ENCODE measurements at regions not wholly inside any gene's neighbourhood (a gene's known extent, or its start where the extent isn't known, plus 50 kb on each side); places are given as distances from the start of the nearest gene placed in this dataset.

GRCh38 chr14:84397631-84398030, 1132.3 kb upstream of the FLRT2 start:
- no peak overlapping the region for H3K27ac ChIP-seq (ENCODE audit: low read depth, low read length)
- Mint-ChIP-seq H3K4me3 (no peak overlapping the region), H3K36me3 (peaks cover 0 to 3% (median 0%) of the 10 kb centered on the region in 5 donors), H3K4me1 (no peaks in the 10 kb centered on the region), H3K27me3 (no peaks in the 10 kb centered on the region), H3K27ac (no peak overlapping the region), H3K9me3 (peaks cover 3 to 26% (median 16%) of the 10 kb centered on the region in 11 donors)
- H3K9me3 ChIP-seq (ENCODE audit: control insufficient read depth in 2 of 3, low read length in 3 of 3) = peaks cover 0 to 3% (median 0%) of the 10 kb centered on the region in 3 experiments
- no peak for DNase-seq
- CTCF ChIA-PET = no interaction called here
- H3K4me3 ChIP-seq (ENCODE audit: low read length) = no peak overlapping the region
- H3K36me3 ChIP-seq (ENCODE audit: control insufficient read depth in 2 of 3, insufficient read depth in 3 of 3, low read length in 3 of 3) = no peaks in the 10 kb centered on the region
- no peaks in the 10 kb centered on the region for H3K27me3 ChIP-seq (ENCODE audit: control insufficient read depth in 2 of 2, insufficient read depth in 2 of 2, low read length in 2 of 2)
- no peaks in the 10 kb centered on the region for H3K4me1 ChIP-seq (ENCODE audit: control insufficient read depth in 2 of 2, insufficient read depth in 2 of 2, low read length in 2 of 2)
- ATAC-seq = no peak
- POLR2A ChIA-PET = no interaction called here
- intact Hi-C loops (cut with micrococcal nuclease) = no loop called here

DNA sequence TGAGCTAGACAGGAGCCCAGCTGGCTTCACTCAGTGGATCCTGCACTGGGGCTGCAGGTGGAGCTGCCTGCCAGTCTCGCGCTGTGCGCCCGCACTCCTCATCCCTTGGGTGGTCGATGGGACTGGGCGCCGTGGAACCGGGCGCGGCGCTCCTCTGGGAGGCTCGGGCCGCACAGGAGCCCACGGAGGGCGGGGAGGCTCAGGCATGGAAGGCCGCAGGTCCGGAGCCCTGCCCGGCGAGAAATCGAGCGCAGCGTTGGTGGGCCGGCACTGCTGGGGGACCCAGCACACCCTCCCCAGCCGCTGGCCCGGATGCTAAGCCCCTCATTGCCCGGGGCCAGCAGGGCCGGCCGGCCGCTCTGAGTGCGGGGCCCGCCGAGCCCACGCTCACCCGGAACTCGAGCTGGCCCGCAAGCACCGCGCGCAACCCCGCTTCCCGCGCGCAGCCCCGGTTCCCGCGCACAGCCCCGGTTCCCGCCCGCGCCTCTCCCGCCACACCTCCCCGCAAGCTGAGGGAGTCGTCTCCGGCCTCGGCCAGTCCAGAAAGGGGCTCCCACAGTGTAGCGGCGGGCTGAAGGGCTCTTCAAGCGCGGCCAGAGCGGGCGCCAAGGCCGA, 1130.5 kb upstream of the FLRT2 start:
- Histone ChIP-seq H3K4me1 (ENCODE audit: control insufficient read depth in 2 of 2, insufficient read depth in 2 of 2, low read length in 2 of 2) (no peaks in the 10 kb centered on the region), H3K36me3 (ENCODE audit: control insufficient read depth in 2 of 3, insufficient read depth in 3 of 3, low read length in 3 of 3) (no peaks in the 10 kb centered on the region), H3K9me3 (ENCODE audit: control insufficient read depth in 2 of 3, low read length in 3 of 3) (peaks cover 0 to 3% (median 0%) of the 10 kb centered on the region in 3 experiments), H3K4me3 (ENCODE audit: low read length) (no peak overlapping the region), H3K27ac (ENCODE audit: low read depth, low read length) (no peak overlapping the region), H3K27me3 (ENCODE audit: control insufficient read depth in 2 of 2, insufficient read depth in 2 of 2, low read length in 2 of 2) (no peaks in the 10 kb centered on the region)
- Mint-ChIP-seq H3K36me3 (peaks cover 0 to 3% (median 0%) of the 10 kb centered on the region in 5 donors), H3K4me1 (no peaks in the 10 kb centered on the region), H3K27me3 (no peaks in the 10 kb centered on the region), H3K9me3 (peaks cover 3 to 26% (median 15%) of the 10 kb centered on the region in 11 donors), H3K4me3 (no peak overlapping the region), H3K27ac (no peak overlapping the region)
- CTCF ChIA-PET = no interaction called here
- DNase-seq (no peak), ATAC-seq (no peak)
- intact Hi-C loops (cut with micrococcal nuclease) = no loop called here
- POLR2A ChIA-PET = no interaction called here

- Histone ChIP-seq H3K4me1 (ENCODE audit: control insufficient read depth in 2 of 2, insufficient read depth in 2 of 2, low read length in 2 of 2) (no peaks in the 10 kb centered on the region), H3K27ac (ENCODE audit: low read depth, low read length) (no peak overlapping the region), H3K4me3 (ENCODE audit: low read length) (no peak overlapping the region), H3K36me3 (ENCODE audit: control insufficient read depth in 2 of 3, insufficient read depth in 3 of 3, low read length in 3 of 3) (no peaks in the 10 kb centered on the region), H3K9me3 (ENCODE audit: control insufficient read depth in 2 of 3, low read length in 3 of 3) (peaks cover 0 to 3% (median 0%) of the 10 kb centered on the region in 3 experiments), H3K27me3 (ENCODE audit: control insufficient read depth in 2 of 2, insufficient read depth in 2 of 2, low read length in 2 of 2) (no peaks in the 10 kb centered on the region)
- no peaks in the 10 kb centered on the region for H3K27me3 Mint-ChIP-seq
- H3K27ac Mint-ChIP-seq = no peak overlapping the region
- POLR2A ChIA-PET = no interaction called here
- no peak for ATAC-seq
- intact Hi-C loops (cut with micrococcal nuclease) = no loop called here
- H3K9me3 Mint-ChIP-seq = peaks cover 3 to 21% (median 9%) of the 10 kb centered on the region in 11 donors
- no peak overlapping the region for H3K4me3 Mint-ChIP-seq
- CTCF ChIA-PET = no interaction called here
- H3K36me3 Mint-ChIP-seq = peaks cover 0 to 3% (median 0%) of the 10 kb centered on the region in 5 donors
- no peaks in the 10 kb centered on the region for H3K4me1 Mint-ChIP-seq
- no peak for DNase-seq
Observed at GRCh38 chr14:84401631-84402030, 1128.3 kb upstream of the FLRT2 start.

GRCh38 chr14:84403585-84403984, 1126.4 kb upstream of the FLRT2 start:
- Mint-ChIP-seq H3K27ac (no peak overlapping the region), H3K4me1 (no peaks in the 10 kb centered on the region), H3K27me3 (no peaks in the 10 kb centered on the region), H3K9me3 (peaks cover 1 to 21% (median 8%) of the 10 kb centered on the region in 11 donors), H3K36me3 (no peaks in the 10 kb centered on the region), H3K4me3 (no peak overlapping the region)
- intact Hi-C loops (cut with micrococcal nuclease) = no loop called here
- ChIA-PET CTCF (no interaction called here), POLR2A (no interaction called here)
- no peak for ATAC-seq
- Histone ChIP-seq H3K4me1 (ENCODE audit: control insufficient read depth in 2 of 2, insufficient read depth in 2 of 2, low read length in 2 of 2) (no peaks in the 10 kb centered on the region), H3K4me3 (ENCODE audit: low read length) (no peak overlapping the region), H3K27me3 (ENCODE audit: control insufficient read depth in 2 of 2, insufficient read depth in 2 of 2, low read length in 2 of 2) (no peaks in the 10 kb centered on the region), H3K36me3 (ENCODE audit: control insufficient read depth in 2 of 3, insufficient read depth in 3 of 3, low read length in 3 of 3) (no peaks in the 10 kb centered on the region), H3K9me3 (ENCODE audit: control insufficient read depth in 2 of 3, low read length in 3 of 3) (no peaks in the 10 kb centered on the region), H3K27ac (ENCODE audit: low read depth, low read length) (no peak overlapping the region)
- DNase-seq = no peak

DNA sequence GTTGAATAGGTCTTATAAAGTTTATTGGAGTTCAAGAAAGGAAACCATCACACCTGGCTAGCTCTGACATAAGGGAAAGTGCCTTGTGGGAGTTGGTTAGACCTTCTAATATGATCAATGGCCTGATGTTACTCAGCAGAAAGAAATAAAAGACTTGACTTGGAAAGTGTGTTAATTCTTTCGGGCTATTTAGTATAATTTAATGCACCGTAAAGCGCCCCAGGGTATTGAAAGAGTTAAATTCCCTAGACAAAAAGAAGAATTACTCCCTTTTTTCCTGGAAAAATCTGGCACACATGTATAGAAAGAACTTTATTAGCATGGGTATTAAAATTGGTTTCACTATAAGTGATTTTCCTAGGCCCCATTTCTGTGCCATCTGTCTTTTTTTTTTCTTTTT, 1125.7 kb upstream of the FLRT2 start:
- ChIA-PET CTCF (no interaction called here), POLR2A (no interaction called here)
- H3K36me3 ChIP-seq (ENCODE audit: control insufficient read depth in 2 of 3, insufficient read depth in 3 of 3, low read length in 3 of 3) = no peaks in the 10 kb centered on the region
- H3K27me3 ChIP-seq (ENCODE audit: control insufficient read depth in 2 of 2, insufficient read depth in 2 of 2, low read length in 2 of 2) = no peaks in the 10 kb centered on the region
- Mint-ChIP-seq H3K4me3 (no peak overlapping the region), H3K36me3 (no peaks in the 10 kb centered on the region), H3K4me1 (no peaks in the 10 kb centered on the region), H3K27ac (no peak overlapping the region), H3K9me3 (peaks cover 1 to 17% (median 8%) of the 10 kb centered on the region in 11 donors), H3K27me3 (no peaks in the 10 kb centered on the region)
- H3K27ac ChIP-seq (ENCODE audit: low read depth, low read length) = no peak overlapping the region
- no peaks in the 10 kb centered on the region for H3K4me1 ChIP-seq (ENCODE audit: control insufficient read depth in 2 of 2, insufficient read depth in 2 of 2, low read length in 2 of 2)
- DNase-seq (no peak), ATAC-seq (no peak)
- no peak overlapping the region for H3K4me3 ChIP-seq (ENCODE audit: low read length)
- intact Hi-C loops (cut with micrococcal nuclease) = no loop called here
- no peaks in the 10 kb centered on the region for H3K9me3 ChIP-seq (ENCODE audit: control insufficient read depth in 2 of 3, low read length in 3 of 3)

GRCh38 chr14:84409435-84409834, 1120.5 kb upstream of the FLRT2 start:
- Mint-ChIP-seq H3K4me3 (no peak overlapping the region), H3K27me3 (no peaks in the 10 kb centered on the region), H3K9me3 (peaks cover 5 to 33% (median 15%) of the 10 kb centered on the region in 11 donors), H3K4me1 (no peaks in the 10 kb centered on the region), H3K27ac (no peak overlapping the region), H3K36me3 (peaks cover 0 to 4% (median 0%) of the 10 kb centered on the region in 5 donors)
- Histone ChIP-seq H3K4me1 (ENCODE audit: control insufficient read depth in 2 of 2, insufficient read depth in 2 of 2, low read length in 2 of 2) (no peaks in the 10 kb centered on the region), H3K4me3 (ENCODE audit: low read length) (no peak overlapping the region), H3K36me3 (ENCODE audit: control insufficient read depth in 2 of 3, insufficient read depth in 3 of 3, low read length in 3 of 3) (no peaks in the 10 kb centered on the region), H3K27ac (ENCODE audit: low read depth, low read length) (no peak overlapping the region), H3K9me3 (ENCODE audit: control insufficient read depth in 2 of 3, low read length in 3 of 3) (no peaks in the 10 kb centered on the region), H3K27me3 (ENCODE audit: control insufficient read depth in 2 of 2, insufficient read depth in 2 of 2, low read length in 2 of 2) (no peaks in the 10 kb centered on the region)
- intact Hi-C loops (cut with micrococcal nuclease) = no loop called here
- ChIA-PET CTCF (no interaction called here), POLR2A (no interaction called here)
- DNase-seq (no peak), ATAC-seq (no peak)

DNA sequence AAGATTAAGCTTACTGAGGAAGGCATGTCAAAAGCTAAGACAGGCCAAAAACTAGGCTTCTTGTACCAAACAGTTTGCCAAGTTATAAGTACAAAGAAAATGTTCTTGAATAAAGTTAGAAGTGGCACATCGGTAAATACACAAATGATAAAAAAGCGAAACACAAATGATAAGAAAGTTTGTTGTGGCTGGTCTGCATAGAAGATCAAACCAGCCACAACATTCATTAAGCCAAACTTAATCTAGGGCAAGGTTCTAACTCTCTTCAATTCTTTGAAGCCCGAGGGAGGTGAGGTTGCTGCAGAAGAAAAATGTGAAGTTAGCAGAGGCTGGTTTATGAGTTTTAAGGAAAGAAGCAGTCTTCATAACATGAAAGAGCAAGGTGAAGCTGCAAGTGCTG, 1119.6 kb upstream of the FLRT2 start:
- Histone ChIP-seq H3K27me3 (ENCODE audit: control insufficient read depth in 2 of 2, insufficient read depth in 2 of 2, low read length in 2 of 2) (no peaks in the 10 kb centered on the region), H3K4me3 (ENCODE audit: low read length) (no peak overlapping the region), H3K36me3 (ENCODE audit: control insufficient read depth in 2 of 3, insufficient read depth in 3 of 3, low read length in 3 of 3) (no peaks in the 10 kb centered on the region), H3K9me3 (ENCODE audit: control insufficient read depth in 2 of 3, low read length in 3 of 3) (no peaks in the 10 kb centered on the region), H3K27ac (ENCODE audit: low read depth, low read length) (no peak overlapping the region), H3K4me1 (ENCODE audit: control insufficient read depth in 2 of 2, insufficient read depth in 2 of 2, low read length in 2 of 2) (no peaks in the 10 kb centered on the region)
- DNase-seq = no peak
- H3K4me3 Mint-ChIP-seq = no peak overlapping the region
- ChIA-PET POLR2A (no interaction called here), CTCF (no interaction called here)
- H3K27me3 Mint-ChIP-seq = no peaks in the 10 kb centered on the region
- H3K27ac Mint-ChIP-seq = no peak overlapping the region
- no peaks in the 10 kb centered on the region for H3K4me1 Mint-ChIP-seq
- ATAC-seq = no peak
- H3K9me3 Mint-ChIP-seq = peaks cover 5 to 28% (median 15%) of the 10 kb centered on the region in 11 donors
- intact Hi-C loops (cut with micrococcal nuclease) = no loop called here
- H3K36me3 Mint-ChIP-seq = peaks cover 0 to 4% (median 0%) of the 10 kb centered on the region in 5 donors

Measured in naive thymus-derived CD4-positive, alpha-beta T cell (primary cell).